K562 (cell line): ENCODE measurements at regions not wholly inside any gene's neighbourhood (a gene's known extent, or its start where the extent isn't known, plus 50 kb on each side); places are given as distances from the start of the nearest gene placed in this dataset.

Source experiments
- ATAC-seq: fragments of 200-7000 bp; cut with Tn5 transposase; 3 replicates; pipeline ENCODE4 v1.9.1; 2020; ENCODE audit warnings: moderate library complexity
- BruUV-seq: library from RNA; stranded (reverse); fragments of 400-500 nt; replicated peaks from 2 replicates; lab custom pipeline; 2021; lab: Mats Ljungman, UMichigan
- CTCF ChIA-PET: fragments of 300-600 bp; formaldehyde crosslinking; extraction: SDS; loops from one replicate; lab custom pipeline; 2021; ENCODE audit warnings: low intra/inter-chr PET ratio; lab: Yijun Ruan, JAX
- POLR2A ChIA-PET: fragments of 300-600, 350-650 bp; sonication (Branson Sonifier 250); formaldehyde crosslinking; extraction: SDS; loops from one replicate; lab custom pipeline; 2021; ENCODE audit warnings: antibody characterized with exemption, inconsistent platforms; lab: Yijun Ruan, JAX
- DNase-seq, 4 experiments: peaks; one replicate each; pipeline versions ENCODE4 v3.0.0 to v3.0.0-alpha.2; 2011 to 2018; ENCODE audit warnings: low spot score in 3 of 4, mixed read lengths in 3 of 4; ENCODE audit errors: extremely low read depth in 1 of 4
- FAIRE-seq: peaks from 2 replicates; lab custom pipeline; 2011; peaks lifted over from hg19 to GRCh38; lab: Jason Lieb, UNC
- H2AFZ ChIP-seq: 2 replicates; pipeline ENCODE4 v1.6.0; 2011; ENCODE audit warnings: low read depth, low read length, control low read depth, inconsistent platforms
- H3K27ac ChIP-seq: fragments of 200-600 bp; 3 replicates; pipeline ENCODE4 v1.8.0; 2011; ENCODE audit warnings: low read depth, mild to moderate bottlenecking, control low read depth, inconsistent platforms, low read length, moderate library complexity, mixed read lengths; ENCODE audit errors: extremely low read depth
- H3K27me3 ChIP-seq, 2 experiments: fragments of 300-600 bp in 1 of 2; 2 replicates in 1 of 2; 3 replicates in 1 of 2; pipeline versions ENCODE4 v1.6.0 to v1.8.0; 2011; ENCODE audit warnings: inconsistent platforms in 2 of 2, low read length in 2 of 2, mild to moderate bottlenecking in 1 of 2, mixed read lengths in 1 of 2, moderate library complexity in 1 of 2; ENCODE audit not compliant: control insufficient read depth in 2 of 2, insufficient read depth in 2 of 2
- H3K36me3 ChIP-seq: fragments of 300-600 bp; 3 replicates; pipeline ENCODE4 v1.8.0; 2011; ENCODE audit warnings: mild to moderate bottlenecking, low read length, inconsistent platforms; ENCODE audit not compliant: control insufficient read depth, insufficient read depth
- H3K4me1 ChIP-seq, 2 experiments: fragments of 200-600 bp in 1 of 2; replicated peaks in 1 of 2; 2 replicates in 1 of 2; 3 replicates in 1 of 2; pipeline versions ENCODE4 v1.5.1 to v1.8.0; 2011; ENCODE audit warnings: inconsistent platforms in 2 of 2, low read length in 2 of 2, mild to moderate bottlenecking in 1 of 2, mixed read lengths in 1 of 2, moderate library complexity in 1 of 2; ENCODE audit not compliant: control insufficient read depth in 2 of 2, insufficient read depth in 2 of 2
- H3K4me2 ChIP-seq: 2 replicates; pipeline ENCODE4 v1.6.1; 2011; ENCODE audit warnings: low read length, control low read depth, inconsistent platforms, mixed read lengths; ENCODE audit not compliant: insufficient read depth
- H3K4me3 ChIP-seq: fragments of 200-600 bp; sonication (generic), shearing (Covaris generic); 2 replicates; pipeline ENCODE4 v1.5.1; 2016; ENCODE audit warnings: control low read depth, inconsistent platforms
- H3K79me2 ChIP-seq: fragments of 200-600 bp; 3 replicates; pipeline ENCODE4 v1.8.0; 2011; ENCODE audit warnings: low read length, inconsistent platforms; ENCODE audit not compliant: control insufficient read depth, insufficient read depth
- H3K9ac ChIP-seq, 2 experiments: 2 replicates each; pipeline versions ENCODE4 v1.6.0 to v1.6.1; 2011; ENCODE audit warnings: low read depth in 2 of 2, low read length in 2 of 2, control low read depth in 1 of 2, inconsistent platforms in 1 of 2, mild to moderate bottlenecking in 1 of 2, mixed read lengths in 1 of 2; ENCODE audit not compliant: insufficient read depth in 1 of 2
- H3K9me1 ChIP-seq: one replicate; pipeline ENCODE4 v1.6.0; 2011; ENCODE audit warnings: inconsistent platforms, mild to moderate bottlenecking, low read length, moderate library complexity; ENCODE audit not compliant: control insufficient read depth, insufficient read depth
- H3K9me3 ChIP-seq: replicated peaks from 2 replicates; pipeline ENCODE4 v1.5.1; 2011; ENCODE audit warnings: low read depth, low read length, inconsistent platforms; ENCODE audit not compliant: control insufficient read depth, insufficient read depth
- H4K20me1 ChIP-seq: replicated peaks from 2 replicates; pipeline ENCODE4 v1.6.1; 2011; ENCODE audit warnings: low read length, inconsistent platforms, mixed read lengths; ENCODE audit not compliant: control insufficient read depth, insufficient read depth
- CEBPG ChIP-seq, 3 experiments: fragments of 200-800 bp in 1 of 3; sonication (Bioruptor generic) in 1 of 3; sonication (generic) in 1 of 3; formaldehyde crosslinking in 1 of 3; IDR thresholded peaks in 2 of 3; conservative IDR thresholded peaks in 1 of 3; 2 replicates each; pipeline versions ENCODE4 v1.6.1 to v1.8.0; 2016 to 2022; ENCODE audit warnings: missing compliant biosample characterization in 2 of 3, missing genetic modification characterization in 2 of 3, mild to moderate bottlenecking in 1 of 3, missing genetic modification reagents in 1 of 3
- CREB1 ChIP-seq, 2 experiments: sonication (generic) in 1 of 2; formaldehyde crosslinking in 1 of 2; IDR thresholded peaks; 2 replicates each; pipeline versions ENCODE4 v1.6.1 to v1.8.0; 2012 to 2022; ENCODE audit warnings: inconsistent platforms in 1 of 2, mild to moderate bottlenecking in 1 of 2, missing genetic modification reagents in 1 of 2, moderate library complexity in 1 of 2
- DACH1 ChIP-seq: fragments of 450-650 bp; IDR thresholded peaks from 2 replicates; pipeline ENCODE4 v1.6.1; 2018; ENCODE audit not compliant: partially characterized antibody
- E4F1 ChIP-seq: fragments of 250-450 bp; sonication (Bioruptor Pico); IDR thresholded peaks from 2 replicates; pipeline ENCODE4 v1.5.0; 2021; ENCODE audit warnings: mild to moderate bottlenecking, borderline replicate concordance
- EHMT2 ChIP-seq: fragments of 450-650 bp; IDR thresholded peaks from 2 replicates; pipeline ENCODE4 v1.6.1; 2018; ENCODE audit warnings: antibody characterized with exemption
- FOXJ2 ChIP-seq: fragments of 200-800 bp; sonication (Bioruptor generic); IDR thresholded peaks from 2 replicates; pipeline ENCODE4 v1.6.1; 2016; ENCODE audit warnings: missing genetic modification characterization, missing compliant biosample characterization
- HEY1 ChIP-seq: fragments of 250-450 bp; sonication (Bioruptor Pico); IDR thresholded peaks from 2 replicates; pipeline ENCODE4 v1.5.0; 2020; ENCODE audit warnings: mild to moderate bottlenecking, moderate library complexity, borderline replicate concordance
- ILF3 ChIP-seq: fragments of 450-650 bp; IDR thresholded peaks from 2 replicates; pipeline ENCODE4 v1.6.1; 2018; ENCODE audit warnings: antibody characterized with exemption, mild to moderate bottlenecking, moderate library complexity, borderline replicate concordance
- POLR2G ChIP-seq: fragments of 200-400 bp; formaldehyde crosslinking; IDR thresholded peaks from 2 replicates; pipeline ENCODE4 v1.6.1; 2017; ENCODE audit warnings: low read depth, mild to moderate bottlenecking, antibody characterized with exemption, low read length, moderate library complexity
- RBM15 ChIP-seq: fragments of 200-400 bp; formaldehyde crosslinking; IDR thresholded peaks from 2 replicates; pipeline ENCODE4 v1.6.1; 2018; ENCODE audit warnings: mild to moderate bottlenecking, low read length, moderate library complexity; ENCODE audit not compliant: insufficient read depth
- XRCC5 ChIP-seq: fragments of 200-400 bp; formaldehyde crosslinking; IDR thresholded peaks from 2 replicates; pipeline ENCODE4 v1.6.1; 2017; ENCODE audit warnings: low read depth, mild to moderate bottlenecking, low read length
- ZNF12 ChIP-seq: sonication (generic); formaldehyde crosslinking; IDR thresholded peaks from 2 replicates; pipeline ENCODE4 v1.4.0; 2020; ENCODE audit warnings: mild to moderate bottlenecking, missing genetic modification reagents
- ZNF23 ChIP-seq: fragments of 250-450 bp; sonication (Bioruptor Pico); IDR thresholded peaks from 2 replicates; pipeline ENCODE4 v1.4.0; 2020; ENCODE audit warnings: mild to moderate bottlenecking
- ZNF717 ChIP-seq: fragments of 250-450 bp; sonication (Bioruptor Pico); IDR thresholded peaks from 2 replicates; pipeline ENCODE4 v1.5.0; 2021
- WGBS: fragments of 100-300 bp; shearing (Covaris generic); methylation state at CpG from one replicate; pipeline ENCODE4 v1.1.6; 2016; ENCODE audit warnings: low coverage, mixed read lengths; ENCODE audit not compliant: insufficient coverage; ENCODE audit errors: missing lambda C conversion rate; 5-methylcytosine and 5-hydroxymethylcytosine counted together
- in situ Hi-C: fragments of 300-500 bp; cut with MboI; formaldehyde crosslinking; loops from 4 replicates; pipeline ENCODE4 v1.15.0; 2018; ENCODE audit warnings: inconsistent platforms, mixed read lengths
- intact Hi-C: fragments of 100-400 bp; cut with micrococcal nuclease; formaldehyde crosslinking; loops from 2 replicates; pipeline ENCODE4 v1.14.2; 2022

GRCh38 chr10:9038146-9038714 is 983.7 kb downstream of the GATA3 start:
- 0% methylated on average over 4 of the region's 4 CpGs for WGBS
- Histone ChIP-seq H3K4me2 (no peak overlapping the region), H2AFZ (no peak overlapping the region), H3K9me3 (no peaks in the 10 kb centered on the region), H3K27me3 (no peaks in the 10 kb centered on the region), H3K9ac (no peak overlapping the region)
- POLR2A ChIA-PET: no interaction called here
- no TSS peak for BruUV-seq
- DNase-seq: no peak
- TF ChIP-seq CEBPG (CRISPR knock-in tag; IDR thresholded peaks at IDR 0.05) (no peak), CEBPG (tag; conservative IDR thresholded peaks at IDR 0.05 in 1 of 2, IDR thresholded peaks at IDR 0.05 in 1 of 2) (0 out of 4 replicates have a peak, but pooled peaks of 1 of the 2 experiments have one; percentile 13), FOXJ2 (no peak)
- TF ChIP-seq, all 486 proteins: peak for 1
- Histone ChIP-seq H3K9me1 (no peaks in the 10 kb centered on the region), H3K79me2 (no peaks in the 10 kb centered on the region), H4K20me1 (no peaks in the 10 kb centered on the region), H3K27ac (no peak overlapping the region), H3K4me3 (no peak overlapping the region), H3K4me1 (no peaks in the 10 kb centered on the region), H3K36me3 (no peaks in the 10 kb centered on the region)
- in situ Hi-C loops (no loop called here), intact Hi-C loops (no loop called here)
- CTCF ChIA-PET: no interaction called here
- no peak for ATAC-seq
- no peak for FAIRE-seq

- FAIRE-seq (no peak), DNase-seq (no peak), ATAC-seq (no peak)
- H3K27ac ChIP-seq: no peak overlapping the region
- H3K9me1 ChIP-seq: no peaks in the 10 kb centered on the region
- BruUV-seq: no TSS peak
- H3K4me3 ChIP-seq: no peak overlapping the region
- H3K9ac ChIP-seq: no peak overlapping the region
- H2AFZ ChIP-seq: no peak overlapping the region
- no peaks in the 10 kb centered on the region; the same call in 1 of the 2 replicates for H3K9me3 ChIP-seq
- H3K79me2 ChIP-seq: no peaks in the 10 kb centered on the region
- no peak overlapping the region for H3K4me2 ChIP-seq
- H3K27me3 ChIP-seq: no peaks in the 10 kb centered on the region
- H4K20me1 ChIP-seq: no peaks in the 10 kb centered on the region
- intact Hi-C loops (no loop called here), in situ Hi-C loops (no loop called here)
- CTCF ChIA-PET: no interaction called here
- 0% methylated on average over 2 of the region's 2 CpGs for WGBS
- no peak for TF ChIP-seq EHMT2
- no peak for TF ChIP-seq ZNF717 (CRISPR knock-in tag)
- TF ChIP-seq ZNF23 (CRISPR knock-in tag): no peak
- no peak for TF ChIP-seq XRCC5
- no peak for TF ChIP-seq DACH1
- TF ChIP-seq ILF3: no peak
- no peak for TF ChIP-seq RBM15
- no peak for TF ChIP-seq POLR2G
- no peak for TF ChIP-seq HEY1 (CRISPR knock-in tag)
- no peak for TF ChIP-seq E4F1 (CRISPR knock-in tag)
- no peak for TF ChIP-seq CREB1 (IDR thresholded peaks at IDR 0.05)
- no peak for TF ChIP-seq CREB1 (CRISPR knock-in tag; IDR thresholded peaks at IDR 0.05)
- TF ChIP-seq ZNF12: no peak
- no peaks in the 10 kb centered on the region for H3K4me1 ChIP-seq
- no peaks in the 10 kb centered on the region for H3K36me3 ChIP-seq
- POLR2A ChIA-PET: no interaction called here
Measured at GRCh38 chr10:9043466-9043865, 989.0 kb downstream of the GATA3 start.
